ENCODE measurements at regions not wholly inside any gene's neighbourhood (a gene's known extent, or its start where the extent isn't known, plus 50 kb on each side); places are given as distances from the start of the nearest gene placed in this dataset.

GRCh38 chr11:115897707-115898106, 393.5 kb upstream of the CADM1 start:
- DNase-seq (ENCODE audit: low read depth), result no peak

GRCh38 chr11:115896084-115896483, 391.9 kb upstream of the CADM1 start:
- no peak for DNase-seq (ENCODE audit: low read depth)

GRCh38 chr11:115895594-115895993, 391.4 kb upstream of the CADM1 start:
- DNase-seq (ENCODE audit: low read depth), result no peak

- DNase-seq (ENCODE audit: low read depth), result no peak
Observed at GRCh38 chr11:115894176-115894575, 390.0 kb upstream of the CADM1 start.

- no peak for DNase-seq (ENCODE audit: low read depth)
Observed at GRCh38 chr11:115893461-115894099, 389.4 kb upstream of the CADM1 start.

GRCh38 chr11:115892016-115892415, 387.8 kb upstream of the CADM1 start:
- DNase-seq (ENCODE audit: low read depth), result no peak

GRCh38 chr11:115891581-115891980, 387.4 kb upstream of the CADM1 start:
- no peak for DNase-seq (ENCODE audit: low read depth)

- no peak for DNase-seq (ENCODE audit: low read depth)
Observed at GRCh38 chr11:115890500-115890899, 386.3 kb upstream of the CADM1 start.

- no peak for DNase-seq (ENCODE audit: low read depth)
Observed at GRCh38 chr11:115889712-115890111, 385.5 kb upstream of the CADM1 start.

GRCh38 chr11:115887727-115888126, 383.5 kb upstream of the CADM1 start:
- no peak for DNase-seq (ENCODE audit: low read depth)

- DNase-seq (ENCODE audit: low read depth), result no peak
Observed at GRCh38 chr11:115887316-115887715, 383.1 kb upstream of the CADM1 start.

GRCh38 chr11:115886422-115886733, 382.2 kb upstream of the CADM1 start:
- no peak for DNase-seq (ENCODE audit: low read depth)

GRCh38 chr11:115885535-115886421, 381.6 kb upstream of the CADM1 start:
- DNase-seq (ENCODE audit: low read depth), result no peak

GRCh38 chr11:115884800-115885534, 380.8 kb upstream of the CADM1 start:
- DNase-seq (ENCODE audit: low read depth), result no peak

- DNase-seq (ENCODE audit: low read depth), result no peak
Observed at GRCh38 chr11:115874843-115875242, 370.6 kb upstream of the CADM1 start.

GRCh38 chr11:115873813-115874212, 369.6 kb upstream of the CADM1 start:
- DNase-seq (ENCODE audit: low read depth), result no peak

GRCh38 chr11:115872416-115872815, 368.2 kb upstream of the CADM1 start:
- DNase-seq (ENCODE audit: low read depth), result no peak

GRCh38 chr11:115871161-115871760, 367.0 kb upstream of the CADM1 start:
- DNase-seq (ENCODE audit: low read depth), result no peak

GRCh38 chr11:115869780-115870431, 365.7 kb upstream of the CADM1 start:
- DNase-seq (ENCODE audit: low read depth), result no peak

- DNase-seq (ENCODE audit: low read depth), result no peak
Observed at GRCh38 chr11:115869131-115869530, 364.9 kb upstream of the CADM1 start.

- no peak for DNase-seq (ENCODE audit: low read depth)
Observed at GRCh38 chr11:115860246-115860645, 356.0 kb upstream of the CADM1 start.

GRCh38 chr11:115848611-115849010, 344.4 kb upstream of the CADM1 start:
- DNase-seq (ENCODE audit: low read depth), result no peak

Measured in activated T-cell treated with anti-CD3 and anti-CD28 coated beads for 24 hours (primary cell).